ENCODE measurements at regions not wholly inside any gene's neighbourhood (a gene's known extent, or its start where the extent isn't known, plus 50 kb on each side); places are given as distances from the start of the nearest gene placed in this dataset.

- TF ChIP-seq CHD7 (IDR thresholded peaks at IDR 0.05; ENCODE audit: insufficient replicate concordance, low read length) (no peak), ATF3 (IDR thresholded peaks at IDR 0.05; ENCODE audit: insufficient read depth, low read depth, low read length) (no peak)
Measured at GRCh38 chr17:77472468-77473310, 331.9 kb downstream of the SEC14L1 start (continued).
